Tibial artery (tissue), 4 donors: ENCODE measurements at regions not wholly inside any gene's neighbourhood (a gene's known extent, or its start where the extent isn't known, plus 50 kb on each side); places are given as distances from the start of the nearest gene placed in this dataset.

Experiments used
- DNase-seq, 2 donors: peaks; one replicate each; pipeline ENCODE4 v3.0.0-alpha.2; 2019
- H3K27ac ChIP-seq, 2 donors: fragments of 200-600 bp; sonication (generic) in 1 of 2; 1 replicate in 1 of 2; 2 replicates in 1 of 2; pipeline ENCODE4 v1.5.1; 2018 to 2019; ENCODE audit warnings: mild to moderate bottlenecking in 1 of 2
- H3K27me3 ChIP-seq, 2 donors: fragments of 200-600 bp; sonication (generic) in 1 of 2; one replicate each; pipeline versions ENCODE4 v1.5.1 to v1.6.0; 2016 to 2019
- H3K36me3 ChIP-seq, 3 donors: fragments of 200-600 bp; sonication (generic) in 2 of 3; one replicate each; pipeline ENCODE4 v1.5.1; 2016 to 2019; ENCODE audit warnings: mild to moderate bottlenecking in 2 of 3
- H3K4me1 ChIP-seq, 4 donors: fragments of 200-600 bp; sonication (generic) in 2 of 4; 1 replicate in 3 of 4; 2 replicates in 1 of 4; pipeline ENCODE4 v1.5.1; 2016 to 2019
- H3K4me3 ChIP-seq, 2 donors: fragments of 200-600 bp; sonication (generic) in 1 of 2; 1 replicate in 1 of 2; 2 replicates in 1 of 2; pipeline ENCODE4 v1.5.1; 2018 to 2019; ENCODE audit warnings: mild to moderate bottlenecking in 2 of 2
- H3K9me3 ChIP-seq, 3 donors: fragments of 200-600 bp; sonication (generic) in 1 of 3; one replicate each; pipeline ENCODE4 v1.5.1; 2016 to 2019
- CTCF ChIP-seq, 2 experiments: fragments of 200-600 bp in 1 of 2; fragments of 450-650 bp in 1 of 2; IDR thresholded peaks; one replicate each; pipeline ENCODE4 v1.5.1; 2017 to 2019; ENCODE audit warnings: antibody characterized with exemption in 2 of 2, mild to moderate bottlenecking in 1 of 2, moderate library complexity in 1 of 2
- intact Hi-C: fragments of 100-400 bp; cut with DNase I; formaldehyde crosslinking; loops from one replicate; pipeline ENCODE4 v1.15.0; 2023; ENCODE audit warnings: low total_unique reads

GRCh38 chr12:71011261-71011660 is 90.7 kb upstream of the PTPRR start:
- no peak for DNase-seq
- no peaks in the 10 kb centered on the region for H3K36me3 ChIP-seq
- H3K4me3 ChIP-seq = no peak overlapping the region
- H3K9me3 ChIP-seq = no peaks in the 10 kb centered on the region
- peak overlapping the region in 1 of 2 donors; percentile 4 for H3K27ac ChIP-seq
- intact Hi-C loops = loop anchor here (10.0 kb wide), 1 partner anchor 426 kb away; no protein-coding TSS in a partner anchor
- TF ChIP-seq CTCF (IDR thresholded peaks at IDR 0.05) = no peak
- H3K4me1 ChIP-seq = peaks cover 0 to 15% (median 1%) of the 10 kb centered on the region in 4 donors
- H3K27me3 ChIP-seq = no peaks in the 10 kb centered on the region

- intact Hi-C loops = loop anchor here (10.0 kb wide), 1 partner anchor 425 kb away; no protein-coding TSS in a partner anchor
- no peak for DNase-seq
- H3K4me1 ChIP-seq = peaks cover 0 to 15% (median 1%) of the 10 kb centered on the region in 4 donors
- no peak overlapping the region for H3K27ac ChIP-seq
- no peaks in the 10 kb centered on the region for H3K27me3 ChIP-seq
- TF ChIP-seq CTCF (IDR thresholded peaks at IDR 0.05) = no peak
- H3K36me3 ChIP-seq = no peaks in the 10 kb centered on the region
- no peak overlapping the region for H3K4me3 ChIP-seq
- H3K9me3 ChIP-seq = no peaks in the 10 kb centered on the region
Observed at GRCh38 chr12:71010143-71010479, 89.6 kb upstream of the PTPRR start.

- Histone ChIP-seq H3K4me3 (no peak overlapping the region), H3K27ac (no peak overlapping the region), H3K27me3 (no peaks in the 10 kb centered on the region), H3K4me1 (peaks cover 0 to 15% (median 1%) of the 10 kb centered on the region in 4 donors), H3K36me3 (no peaks in the 10 kb centered on the region), H3K9me3 (no peaks in the 10 kb centered on the region)
- intact Hi-C loops = loop anchor here (10.0 kb wide), 1 partner anchor 425 kb away; no protein-coding TSS in a partner anchor
- DNase-seq = no peak
- no peak for TF ChIP-seq CTCF (IDR thresholded peaks at IDR 0.05)
Observed at GRCh38 chr12:71009430-71010142, 89.0 kb upstream of the PTPRR start.

- Histone ChIP-seq H3K4me3 (no peak overlapping the region), H3K4me1 (peaks cover 0 to 18% (median 1%) of the 10 kb centered on the region in 4 donors), H3K27ac (no peak overlapping the region), H3K27me3 (no peaks in the 10 kb centered on the region), H3K9me3 (no peaks in the 10 kb centered on the region), H3K36me3 (no peaks in the 10 kb centered on the region)
- DNase-seq = no peak
- intact Hi-C loops = no loop called here
- TF ChIP-seq CTCF (IDR thresholded peaks at IDR 0.05) = no peak
Observed at GRCh38 chr12:71008616-71009015, 88.1 kb upstream of the PTPRR start.

- Histone ChIP-seq H3K9me3 (no peaks in the 10 kb centered on the region), H3K4me3 (no peak overlapping the region), H3K4me1 (peaks cover 0 to 25% (median 1%) of the 10 kb centered on the region in 4 donors), H3K27me3 (no peaks in the 10 kb centered on the region), H3K27ac (no peak overlapping the region), H3K36me3 (no peaks in the 10 kb centered on the region)
- DNase-seq = no peak
- no peak for TF ChIP-seq CTCF (IDR thresholded peaks at IDR 0.05)
- intact Hi-C loops = no loop called here
Observed at GRCh38 chr12:71007781-71008404, 87.4 kb upstream of the PTPRR start.
